DOHH2 (cell line): ENCODE measurements at regions not wholly inside any gene's neighbourhood (a gene's known extent, or its start where the extent isn't known, plus 50 kb on each side); places are given as distances from the start of the nearest gene placed in this dataset.

Experiments used
- H3F3A ChIP-seq: fragments of 200-600 bp; sonication (generic), shearing (Covaris generic); 2 replicates; pipeline ENCODE4 v1.6.0; 2016; ENCODE audit warnings: antibody characterized with exemption, mild to moderate bottlenecking; ENCODE audit not compliant: control insufficient read depth, insufficient read depth
- H3K27ac ChIP-seq: fragments of 200-600 bp; sonication (generic); 2 replicates; pipeline ENCODE4 v1.5.1; 2014; ENCODE audit warnings: low read depth, mild to moderate bottlenecking, low read length, moderate library complexity
- H3K27me3 ChIP-seq: fragments of 200-600 bp; sonication (generic); 2 replicates; pipeline ENCODE4 v1.6.1; 2014; ENCODE audit warnings: mild to moderate bottlenecking, low read length, mixed read lengths; ENCODE audit not compliant: control insufficient read depth
- H3K36me3 ChIP-seq: fragments of 200-600 bp; sonication (generic); 2 replicates; pipeline ENCODE4 v1.6.1; 2014; ENCODE audit warnings: mild to moderate bottlenecking, low read length, moderate library complexity, mixed read lengths; ENCODE audit not compliant: control insufficient read depth
- H3K4me1 ChIP-seq: fragments of 200-600 bp; sonication (generic); 2 replicates; pipeline ENCODE4 v1.6.1; 2014; ENCODE audit warnings: mild to moderate bottlenecking, low read length, mixed read lengths; ENCODE audit not compliant: control insufficient read depth
- H3K4me2 ChIP-seq: fragments of 200-600 bp; sonication (generic); 2 replicates; pipeline ENCODE4 v1.6.0; 2014; ENCODE audit warnings: mild to moderate bottlenecking, low read length, moderate library complexity
- H3K4me3 ChIP-seq: fragments of 200-600 bp; sonication (generic); 2 replicates; pipeline ENCODE4 v1.5.1; 2014; ENCODE audit warnings: mild to moderate bottlenecking, low read length, mixed read lengths
- H3K79me2 ChIP-seq: fragments of 200-600 bp; sonication (generic); 2 replicates; pipeline ENCODE4 v1.6.1; 2014; ENCODE audit warnings: mild to moderate bottlenecking, low read length, mixed read lengths; ENCODE audit not compliant: control insufficient read depth
- H3K9me2 ChIP-seq: fragments of 200-600 bp; sonication (generic); replicated peaks from 2 replicates; pipeline ENCODE4 v1.6.1; 2014; ENCODE audit warnings: mild to moderate bottlenecking, low read length, mixed read lengths; ENCODE audit not compliant: control insufficient read depth
- H3K9me3 ChIP-seq: fragments of 200-600 bp; sonication (generic); 2 replicates; pipeline ENCODE4 v1.6.1; 2014; ENCODE audit warnings: antibody characterized with exemption, low read length, mixed read lengths; ENCODE audit not compliant: control insufficient read depth, insufficient read depth
- H4K20me1 ChIP-seq: fragments of 200-600 bp; sonication (generic); 2 replicates; pipeline ENCODE4 v1.6.0; 2014; ENCODE audit warnings: low read depth, mild to moderate bottlenecking, antibody characterized with exemption, low read length, moderate library complexity; ENCODE audit not compliant: control insufficient read depth, insufficient read depth
- EZH2phosphoT487 ChIP-seq: fragments of 200-600 bp; sonication (generic); IDR thresholded peaks from 2 replicates; pipeline ENCODE4 v1.6.1; 2017; ENCODE audit warnings: borderline replicate concordance, mild to moderate bottlenecking, antibody characterized with exemption, low read length, moderate library complexity, mixed read lengths
- TF ChIP-seq, protein P1 (sequence below): fragments of 200-600 bp; sonication (generic); IDR thresholded peaks from one replicate; pipeline ENCODE4 v1.5.1; 2014; ENCODE audit warnings: antibody characterized with exemption, mild to moderate bottlenecking, low read depth, low read length; ENCODE audit not compliant: poor library complexity, severe bottlenecking

DNA sequence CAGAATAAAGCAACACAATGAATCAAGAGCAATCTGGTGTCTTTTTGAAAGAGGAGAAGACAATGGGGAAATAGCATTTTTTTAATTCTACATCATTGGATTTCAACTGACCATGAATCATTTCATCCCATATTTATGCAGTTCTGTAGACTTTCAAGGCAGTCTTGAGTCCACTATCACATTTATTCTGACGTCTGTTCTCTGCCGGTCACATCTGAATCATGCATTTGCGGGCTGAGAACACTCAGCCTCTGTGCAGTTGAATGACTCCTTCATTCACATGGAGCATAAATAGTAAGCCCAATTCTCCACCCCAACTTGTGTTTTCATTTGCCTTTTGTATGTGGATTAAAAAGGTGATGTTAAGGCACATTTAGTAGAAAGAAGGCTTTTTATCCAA, 128.2 kb downstream of the AKAIN1 start:
- H3K9me3 ChIP-seq: no peaks in the 10 kb centered on the region
- TF ChIP-seq, protein P1, sequence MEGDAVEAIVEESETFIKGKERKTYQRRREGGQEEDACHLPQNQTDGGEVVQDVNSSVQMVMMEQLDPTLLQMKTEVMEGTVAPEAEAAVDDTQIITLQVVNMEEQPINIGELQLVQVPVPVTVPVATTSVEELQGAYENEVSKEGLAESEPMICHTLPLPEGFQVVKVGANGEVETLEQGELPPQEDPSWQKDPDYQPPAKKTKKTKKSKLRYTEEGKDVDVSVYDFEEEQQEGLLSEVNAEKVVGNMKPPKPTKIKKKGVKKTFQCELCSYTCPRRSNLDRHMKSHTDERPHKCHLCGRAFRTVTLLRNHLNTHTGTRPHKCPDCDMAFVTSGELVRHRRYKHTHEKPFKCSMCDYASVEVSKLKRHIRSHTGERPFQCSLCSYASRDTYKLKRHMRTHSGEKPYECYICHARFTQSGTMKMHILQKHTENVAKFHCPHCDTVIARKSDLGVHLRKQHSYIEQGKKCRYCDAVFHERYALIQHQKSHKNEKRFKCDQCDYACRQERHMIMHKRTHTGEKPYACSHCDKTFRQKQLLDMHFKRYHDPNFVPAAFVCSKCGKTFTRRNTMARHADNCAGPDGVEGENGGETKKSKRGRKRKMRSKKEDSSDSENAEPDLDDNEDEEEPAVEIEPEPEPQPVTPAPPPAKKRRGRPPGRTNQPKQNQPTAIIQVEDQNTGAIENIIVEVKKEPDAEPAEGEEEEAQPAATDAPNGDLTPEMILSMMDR: no peak
- TF ChIP-seq EZH2phosphoT487: no peak
- peaks cover 14% of the 10 kb centered on the region for H3K4me1 ChIP-seq
- H3K4me3 ChIP-seq: 0 out of 2 replicates have a peak overlapping the region, but pooled peaks have one; percentile 23
- no peaks in the 10 kb centered on the region for H3K79me2 ChIP-seq
- peak overlapping the region; percentile 33 for H3K4me2 ChIP-seq
- H3K27ac ChIP-seq: no peak overlapping the region
- H4K20me1 ChIP-seq: no peaks in the 10 kb centered on the region
- H3K27me3 ChIP-seq: no peaks in the 10 kb centered on the region
- no peaks in the 10 kb centered on the region for H3F3A ChIP-seq
- no peaks in the 10 kb centered on the region for H3K36me3 ChIP-seq
- H3K9me2 ChIP-seq: no peaks in the 10 kb centered on the region

GRCh38 chr18:5066380-5066977, 130.6 kb downstream of the AKAIN1 start:
- no peaks in the 10 kb centered on the region for H3F3A ChIP-seq
- TF ChIP-seq, protein P1: peak; percentile 77
- TF ChIP-seq EZH2phosphoT487: no peak
- H3K27ac ChIP-seq: no peak overlapping the region
- no peak overlapping the region for H3K4me2 ChIP-seq
- H3K79me2 ChIP-seq: no peaks in the 10 kb centered on the region
- no peak overlapping the region for H3K4me3 ChIP-seq
- H3K4me1 ChIP-seq: peaks cover 14% of the 10 kb centered on the region
- no peaks in the 10 kb centered on the region for H3K36me3 ChIP-seq
- no peaks in the 10 kb centered on the region for H3K27me3 ChIP-seq
- no peaks in the 10 kb centered on the region for H3K9me3 ChIP-seq
- H3K9me2 ChIP-seq: no peaks in the 10 kb centered on the region
- no peaks in the 10 kb centered on the region for H4K20me1 ChIP-seq

- Histone ChIP-seq H3K4me3 (no peak overlapping the region), H3K27ac (no peak overlapping the region), H3K36me3 (no peaks in the 10 kb centered on the region), H3K9me3 (no peaks in the 10 kb centered on the region), H3K9me2 (no peaks in the 10 kb centered on the region), H3K79me2 (no peaks in the 10 kb centered on the region), H3K4me1 (peaks cover 14% of the 10 kb centered on the region), H3F3A (no peaks in the 10 kb centered on the region), H3K4me2 (no peak overlapping the region), H4K20me1 (no peaks in the 10 kb centered on the region), H3K27me3 (no peaks in the 10 kb centered on the region)
- TF ChIP-seq, protein P1: no peak
- no peak for TF ChIP-seq EZH2phosphoT487
Observed at GRCh38 chr18:5065615-5066014, 131.4 kb downstream of the AKAIN1 start.
